OCI-LY3 (cell line): ENCODE measurements at regions not wholly inside any gene's neighbourhood (a gene's known extent, or its start where the extent isn't known, plus 50 kb on each side); places are given as distances from the start of the nearest gene placed in this dataset.

Experiments
- EZH2phosphoT487 ChIP-seq: fragments of 200-600 bp; shearing (Covaris generic); IDR thresholded peaks from 2 replicates; pipeline ENCODE4 v1.6.1; 2018; ENCODE audit warnings: antibody characterized with exemption, mixed run types, low read depth
- TF ChIP-seq, protein P1 (sequence below): fragments of 200-600, 300-600 bp; sonication (generic); IDR thresholded peaks from 2 replicates; pipeline ENCODE4 v1.5.1; 2014; ENCODE audit warnings: antibody characterized with exemption, low read length, low read depth

DNA sequence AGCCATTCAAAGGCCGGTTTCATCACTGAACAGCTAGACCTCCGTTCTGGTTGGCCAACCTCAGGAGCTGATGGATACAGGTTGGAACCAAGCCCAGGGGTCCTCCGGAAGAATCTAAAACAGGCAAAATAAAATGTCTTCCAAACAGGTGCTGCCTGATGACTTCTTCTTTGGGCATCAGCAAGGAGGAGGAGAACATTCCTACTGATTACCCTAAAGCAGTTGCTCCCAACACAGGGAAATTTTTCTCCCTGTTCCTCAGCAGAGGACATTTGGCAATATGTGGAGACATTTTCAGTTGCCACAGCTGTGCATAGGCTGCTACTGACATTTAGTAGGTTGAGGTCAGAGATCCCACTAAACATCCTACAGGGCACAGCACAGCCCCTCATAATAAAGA is 319.3 kb upstream of the PPARGC1A start:
- TF ChIP-seq, protein P1, sequence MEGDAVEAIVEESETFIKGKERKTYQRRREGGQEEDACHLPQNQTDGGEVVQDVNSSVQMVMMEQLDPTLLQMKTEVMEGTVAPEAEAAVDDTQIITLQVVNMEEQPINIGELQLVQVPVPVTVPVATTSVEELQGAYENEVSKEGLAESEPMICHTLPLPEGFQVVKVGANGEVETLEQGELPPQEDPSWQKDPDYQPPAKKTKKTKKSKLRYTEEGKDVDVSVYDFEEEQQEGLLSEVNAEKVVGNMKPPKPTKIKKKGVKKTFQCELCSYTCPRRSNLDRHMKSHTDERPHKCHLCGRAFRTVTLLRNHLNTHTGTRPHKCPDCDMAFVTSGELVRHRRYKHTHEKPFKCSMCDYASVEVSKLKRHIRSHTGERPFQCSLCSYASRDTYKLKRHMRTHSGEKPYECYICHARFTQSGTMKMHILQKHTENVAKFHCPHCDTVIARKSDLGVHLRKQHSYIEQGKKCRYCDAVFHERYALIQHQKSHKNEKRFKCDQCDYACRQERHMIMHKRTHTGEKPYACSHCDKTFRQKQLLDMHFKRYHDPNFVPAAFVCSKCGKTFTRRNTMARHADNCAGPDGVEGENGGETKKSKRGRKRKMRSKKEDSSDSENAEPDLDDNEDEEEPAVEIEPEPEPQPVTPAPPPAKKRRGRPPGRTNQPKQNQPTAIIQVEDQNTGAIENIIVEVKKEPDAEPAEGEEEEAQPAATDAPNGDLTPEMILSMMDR, result no peak
- no peak for TF ChIP-seq EZH2phosphoT487
